GM23338 (cell line): ENCODE measurements at regions not wholly inside any gene's neighbourhood (a gene's known extent, or its start where the extent isn't known, plus 50 kb on each side); places are given as distances from the start of the nearest gene placed in this dataset.

Experiments used
- ATAC-seq: fragments of 200-7000 bp; cut with Tn5 transposase; 3 replicates; pipeline ENCODE4 v1.9.1; 2020
- DNase-seq: peaks from one replicate; pipeline ENCODE4 v3.0.0-alpha.2; 2015; ENCODE audit warnings: low spot score
- H2AFZ ChIP-seq: fragments of 200-600 bp; sonication (generic); 2 replicates; pipeline ENCODE4 v1.8.0; 2016; ENCODE audit warnings: antibody characterized with exemption, mild to moderate bottlenecking, moderate library complexity
- H3F3A ChIP-seq: fragments of 200-600 bp; sonication (generic); replicated peaks from 2 replicates; pipeline ENCODE4 v1.8.0; 2017; ENCODE audit warnings: antibody characterized with exemption, mixed run types, low read depth
- H3K27ac ChIP-seq: fragments of 200-600 bp; sonication (generic); 2 replicates; pipeline ENCODE4 v1.6.1; 2016; ENCODE audit warnings: low read depth
- H3K27me3 ChIP-seq: fragments of 200-600 bp; sonication (generic); 2 replicates; pipeline ENCODE4 v1.8.0; 2016; ENCODE audit warnings: mild to moderate bottlenecking, mixed run types, moderate library complexity; ENCODE audit not compliant: insufficient read depth
- H3K36me3 ChIP-seq: fragments of 200-600 bp; sonication (generic); 2 replicates; pipeline ENCODE4 v1.8.0; 2016; ENCODE audit warnings: mild to moderate bottlenecking; ENCODE audit not compliant: insufficient read depth
- H3K4me1 ChIP-seq: fragments of 200-600 bp; sonication (generic); 2 replicates; pipeline ENCODE4 v1.8.0; 2016; ENCODE audit warnings: mild to moderate bottlenecking, moderate library complexity; ENCODE audit not compliant: insufficient read depth
- H3K4me2 ChIP-seq: fragments of 200-600 bp; sonication (generic); 2 replicates; pipeline ENCODE4 v1.7.1; 2017; ENCODE audit warnings: mixed run types
- H3K4me3 ChIP-seq: fragments of 200-600 bp; sonication (generic); 2 replicates; pipeline ENCODE4 v1.6.1; 2016; ENCODE audit warnings: mixed run types
- H3K79me2 ChIP-seq: fragments of 200-600 bp; sonication (generic); replicated peaks from 2 replicates; pipeline ENCODE4 v1.8.0; 2017; ENCODE audit warnings: mild to moderate bottlenecking; ENCODE audit not compliant: insufficient read depth
- H3K9me2 ChIP-seq: fragments of 200-600 bp; sonication (generic); 2 replicates; pipeline ENCODE4 v1.8.0; 2017; ENCODE audit not compliant: insufficient read depth
- H4K20me1 ChIP-seq: fragments of 200-600 bp; sonication (generic); replicated peaks from 2 replicates; pipeline ENCODE4 v1.8.0; 2017; ENCODE audit warnings: mild to moderate bottlenecking; ENCODE audit not compliant: insufficient read depth
- H3K27ac Mint-ChIP-seq: 2 replicates; pipeline ENCODE4 v1.8.0; 2020; ENCODE audit warnings: inconsistent platforms, mild to moderate bottlenecking, moderate library complexity, mixed read lengths
- H3K27me3 Mint-ChIP-seq: 3 replicates; pipeline ENCODE4 v1.8.0; 2022; ENCODE audit warnings: low read depth, mild to moderate bottlenecking, moderate library complexity, mixed read lengths, inconsistent platforms; ENCODE audit not compliant: insufficient read depth, poor library complexity
- H3K36me3 Mint-ChIP-seq: 3 replicates; pipeline ENCODE4 v1.8.0; 2021; ENCODE audit warnings: low read depth, mild to moderate bottlenecking, inconsistent platforms, moderate library complexity, mixed read lengths
- H3K4me1 Mint-ChIP-seq: 3 replicates; pipeline ENCODE4 v1.8.0; 2020; ENCODE audit warnings: mild to moderate bottlenecking, inconsistent platforms, mixed read lengths
- H3K4me3 Mint-ChIP-seq: 3 replicates; pipeline ENCODE4 v1.8.0; 2021; ENCODE audit warnings: moderate library complexity, mild to moderate bottlenecking, inconsistent platforms, mixed read lengths
- H3K9me3 Mint-ChIP-seq: 3 replicates; pipeline ENCODE4 v1.8.0; 2020; ENCODE audit warnings: moderate library complexity, mild to moderate bottlenecking, inconsistent platforms, mixed read lengths
- CREB1 ChIP-seq: fragments of 250-450 bp; sonication (Bioruptor Pico); IDR thresholded peaks from 2 replicates; pipeline ENCODE4 v1.5.0; 2020; ENCODE audit warnings: low read depth, mild to moderate bottlenecking, moderate library complexity
- EZH2 ChIP-seq: fragments of 200-600 bp; sonication (generic); IDR thresholded peaks from one replicate; pipeline ENCODE4 v1.8.0; 2017; ENCODE audit warnings: antibody characterized with exemption, mild to moderate bottlenecking, low read depth; ENCODE audit not compliant: unreplicated experiment
- EZH2phosphoT487 ChIP-seq: fragments of 200-600 bp; sonication (generic); IDR thresholded peaks from one replicate; pipeline ENCODE4 v1.8.1; 2018; ENCODE audit warnings: antibody characterized with exemption; ENCODE audit not compliant: unreplicated experiment
- JUNB ChIP-seq: IDR thresholded peaks from one replicate; pipeline ENCODE4 v1.6.1; 2016; ENCODE audit warnings: antibody characterized with exemption; ENCODE audit not compliant: unreplicated experiment
- NANOG ChIP-seq: IDR thresholded peaks from 2 replicates; pipeline ENCODE4 v1.6.1; 2016; ENCODE audit warnings: antibody characterized with exemption, borderline replicate concordance
- POLR2AphosphoS5 ChIP-seq: IDR thresholded peaks from 2 replicates; pipeline ENCODE4 v1.6.1; 2016; ENCODE audit warnings: antibody characterized with exemption, low read depth
- STAT1 ChIP-seq: IDR thresholded peaks from one replicate; pipeline ENCODE4 v1.6.1; 2016; ENCODE audit warnings: antibody characterized with exemption; ENCODE audit not compliant: unreplicated experiment
- ZNF114 ChIP-seq: fragments of 250-450 bp; sonication (Bioruptor Pico); IDR thresholded peaks from 2 replicates; pipeline ENCODE4 v1.5.0; 2020; ENCODE audit warnings: mild to moderate bottlenecking, moderate library complexity
- ZNF331 ChIP-seq: fragments of 250-450 bp; sonication (Bioruptor Pico); IDR thresholded peaks from 2 replicates; pipeline ENCODE4 v1.5.0; 2020; ENCODE audit warnings: low read depth, mild to moderate bottlenecking, moderate library complexity
- TF ChIP-seq, protein P1 (sequence below): fragments of 250-450 bp; sonication (Bioruptor Pico); IDR thresholded peaks from 2 replicates; pipeline ENCODE4 v1.5.0; 2020; ENCODE audit warnings: mild to moderate bottlenecking, moderate library complexity
- TF ChIP-seq, protein P2 (sequence below): IDR thresholded peaks from one replicate; pipeline ENCODE4 v1.6.1; 2018; ENCODE audit warnings: antibody characterized with exemption; ENCODE audit not compliant: unreplicated experiment
- TF ChIP-seq, protein P3 (sequence below): IDR thresholded peaks from 2 replicates; pipeline ENCODE4 v1.6.1; 2016; ENCODE audit warnings: antibody characterized with exemption
- TF ChIP-seq, protein P4 (sequence below), 2 experiments: fragments of 200-600 bp in 1 of 2; sonication (generic) in 1 of 2; conservative IDR thresholded peaks; 2 replicates each; pipeline versions ENCODE4 v1.5.1 to v1.6.1; 2016 to 2017; ENCODE audit warnings: antibody characterized with exemption in 2 of 2, low read depth in 2 of 2, mild to moderate bottlenecking in 2 of 2, moderate library complexity in 1 of 2

DNA sequence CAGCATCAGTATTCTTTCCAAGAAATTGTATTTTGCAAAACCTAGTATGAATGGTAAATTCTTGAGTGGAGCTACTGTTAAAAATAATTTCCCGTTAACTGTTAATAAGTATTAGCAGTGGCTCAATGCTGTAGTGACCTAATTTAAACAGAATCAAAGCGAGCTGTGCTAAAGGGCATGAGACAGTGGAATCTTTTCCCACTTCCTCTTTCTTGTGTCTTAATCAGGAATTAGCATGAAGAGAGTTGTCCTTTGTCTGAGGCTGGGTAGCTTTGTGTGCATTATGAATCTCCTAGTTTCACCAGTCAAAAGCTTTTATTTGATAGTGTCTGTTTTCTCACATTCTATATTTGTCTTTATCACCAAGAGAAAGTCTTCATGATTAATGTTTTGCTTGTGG is 298.8 kb upstream of the GCFC2 start:
- Histone ChIP-seq H3K79me2 (no peaks in the 10 kb centered on the region), H3K4me3 (no peak overlapping the region), H3K4me2 (no peak overlapping the region), H4K20me1 (no peaks in the 10 kb centered on the region), H3K9me2 (no peaks in the 10 kb centered on the region), H3K4me1 (peaks cover 13% of the 10 kb centered on the region), H2AFZ (no peak overlapping the region), H3F3A (no peaks in the 10 kb centered on the region), H3K36me3 (no peaks in the 10 kb centered on the region), H3K27me3 (no peaks in the 10 kb centered on the region), H3K27ac (no peak overlapping the region)
- no peak overlapping the region for H3K4me3 Mint-ChIP-seq
- ATAC-seq (no peak), DNase-seq (peak; percentile 2)
- H3K27ac Mint-ChIP-seq: no peak overlapping the region
- no peaks in the 10 kb centered on the region for H3K27me3 Mint-ChIP-seq
- peaks cover 18% of the 10 kb centered on the region for H3K4me1 Mint-ChIP-seq
- no peaks in the 10 kb centered on the region for H3K9me3 Mint-ChIP-seq
- TF ChIP-seq, protein P1, sequence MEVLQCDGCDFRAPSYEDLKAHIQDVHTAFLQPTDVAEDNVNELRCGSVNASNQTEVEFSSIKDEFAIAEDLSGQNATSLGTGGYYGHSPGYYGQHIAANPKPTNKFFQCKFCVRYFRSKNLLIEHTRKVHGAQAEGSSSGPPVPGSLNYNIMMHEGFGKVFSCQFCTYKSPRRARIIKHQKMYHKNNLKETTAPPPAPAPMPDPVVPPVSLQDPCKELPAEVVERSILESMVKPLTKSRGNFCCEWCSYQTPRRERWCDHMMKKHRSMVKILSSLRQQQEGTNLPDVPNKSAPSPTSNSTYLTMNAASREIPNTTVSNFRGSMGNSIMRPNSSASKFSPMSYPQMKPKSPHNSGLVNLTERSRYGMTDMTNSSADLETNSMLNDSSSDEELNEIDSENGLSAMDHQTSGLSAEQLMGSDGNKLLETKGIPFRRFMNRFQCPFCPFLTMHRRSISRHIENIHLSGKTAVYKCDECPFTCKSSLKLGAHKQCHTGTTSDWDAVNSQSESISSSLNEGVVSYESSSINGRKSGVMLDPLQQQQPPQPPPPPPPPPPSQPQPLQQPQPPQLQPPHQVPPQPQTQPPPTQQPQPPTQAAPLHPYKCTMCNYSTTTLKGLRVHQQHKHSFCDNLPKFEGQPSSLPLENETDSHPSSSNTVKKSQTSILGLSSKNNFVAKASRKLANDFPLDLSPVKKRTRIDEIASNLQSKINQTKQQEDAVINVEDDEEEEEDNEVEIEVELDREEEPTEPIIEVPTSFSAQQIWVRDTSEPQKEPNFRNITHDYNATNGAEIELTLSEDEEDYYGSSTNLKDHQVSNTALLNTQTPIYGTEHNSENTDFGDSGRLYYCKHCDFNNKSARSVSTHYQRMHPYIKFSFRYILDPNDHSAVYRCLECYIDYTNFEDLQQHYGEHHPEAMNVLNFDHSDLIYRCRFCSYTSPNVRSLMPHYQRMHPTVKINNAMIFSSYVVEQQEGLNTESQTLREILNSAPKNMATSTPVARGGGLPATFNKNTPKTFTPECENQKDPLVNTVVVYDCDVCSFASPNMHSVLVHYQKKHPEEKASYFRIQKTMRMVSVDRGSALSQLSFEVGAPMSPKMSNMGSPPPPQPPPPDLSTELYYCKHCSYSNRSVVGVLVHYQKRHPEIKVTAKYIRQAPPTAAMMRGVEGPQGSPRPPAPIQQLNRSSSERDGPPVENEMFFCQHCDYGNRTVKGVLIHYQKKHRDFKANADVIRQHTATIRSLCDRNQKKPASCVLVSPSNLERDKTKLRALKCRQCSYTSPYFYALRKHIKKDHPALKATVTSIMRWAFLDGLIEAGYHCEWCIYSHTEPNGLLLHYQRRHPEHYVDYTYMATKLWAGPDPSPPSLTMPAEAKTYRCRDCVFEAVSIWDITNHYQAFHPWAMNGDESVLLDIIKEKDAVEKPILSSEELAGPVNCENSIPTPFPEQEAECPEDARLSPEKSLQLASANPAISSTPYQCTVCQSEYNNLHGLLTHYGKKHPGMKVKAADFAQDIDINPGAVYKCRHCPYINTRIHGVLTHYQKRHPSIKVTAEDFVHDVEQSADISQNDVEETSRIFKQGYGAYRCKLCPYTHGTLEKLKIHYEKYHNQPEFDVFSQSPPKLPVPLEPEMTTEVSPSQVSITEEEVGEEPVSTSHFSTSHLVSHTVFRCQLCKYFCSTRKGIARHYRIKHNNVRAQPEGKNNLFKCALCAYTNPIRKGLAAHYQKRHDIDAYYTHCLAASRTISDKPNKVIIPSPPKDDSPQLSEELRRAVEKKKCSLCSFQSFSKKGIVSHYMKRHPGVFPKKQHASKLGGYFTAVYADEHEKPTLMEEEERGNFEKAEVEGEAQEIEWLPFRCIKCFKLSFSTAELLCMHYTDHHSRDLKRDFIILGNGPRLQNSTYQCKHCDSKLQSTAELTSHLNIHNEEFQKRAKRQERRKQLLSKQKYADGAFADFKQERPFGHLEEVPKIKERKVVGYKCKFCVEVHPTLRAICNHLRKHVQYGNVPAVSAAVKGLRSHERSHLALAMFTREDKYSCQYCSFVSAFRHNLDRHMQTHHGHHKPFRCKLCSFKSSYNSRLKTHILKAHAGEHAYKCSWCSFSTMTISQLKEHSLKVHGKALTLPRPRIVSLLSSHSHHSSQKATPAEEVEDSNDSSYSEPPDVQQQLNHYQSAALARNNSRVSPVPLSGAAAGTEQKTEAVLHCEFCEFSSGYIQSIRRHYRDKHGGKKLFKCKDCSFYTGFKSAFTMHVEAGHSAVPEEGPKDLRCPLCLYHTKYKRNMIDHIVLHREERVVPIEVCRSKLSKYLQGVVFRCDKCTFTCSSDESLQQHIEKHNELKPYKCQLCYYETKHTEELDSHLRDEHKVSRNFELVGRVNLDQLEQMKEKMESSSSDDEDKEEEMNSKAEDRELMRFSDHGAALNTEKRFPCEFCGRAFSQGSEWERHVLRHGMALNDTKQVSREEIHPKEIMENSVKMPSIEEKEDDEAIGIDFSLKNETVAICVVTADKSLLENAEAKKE (CRISPR knock-in tag): no peak
- TF ChIP-seq, protein P2, sequence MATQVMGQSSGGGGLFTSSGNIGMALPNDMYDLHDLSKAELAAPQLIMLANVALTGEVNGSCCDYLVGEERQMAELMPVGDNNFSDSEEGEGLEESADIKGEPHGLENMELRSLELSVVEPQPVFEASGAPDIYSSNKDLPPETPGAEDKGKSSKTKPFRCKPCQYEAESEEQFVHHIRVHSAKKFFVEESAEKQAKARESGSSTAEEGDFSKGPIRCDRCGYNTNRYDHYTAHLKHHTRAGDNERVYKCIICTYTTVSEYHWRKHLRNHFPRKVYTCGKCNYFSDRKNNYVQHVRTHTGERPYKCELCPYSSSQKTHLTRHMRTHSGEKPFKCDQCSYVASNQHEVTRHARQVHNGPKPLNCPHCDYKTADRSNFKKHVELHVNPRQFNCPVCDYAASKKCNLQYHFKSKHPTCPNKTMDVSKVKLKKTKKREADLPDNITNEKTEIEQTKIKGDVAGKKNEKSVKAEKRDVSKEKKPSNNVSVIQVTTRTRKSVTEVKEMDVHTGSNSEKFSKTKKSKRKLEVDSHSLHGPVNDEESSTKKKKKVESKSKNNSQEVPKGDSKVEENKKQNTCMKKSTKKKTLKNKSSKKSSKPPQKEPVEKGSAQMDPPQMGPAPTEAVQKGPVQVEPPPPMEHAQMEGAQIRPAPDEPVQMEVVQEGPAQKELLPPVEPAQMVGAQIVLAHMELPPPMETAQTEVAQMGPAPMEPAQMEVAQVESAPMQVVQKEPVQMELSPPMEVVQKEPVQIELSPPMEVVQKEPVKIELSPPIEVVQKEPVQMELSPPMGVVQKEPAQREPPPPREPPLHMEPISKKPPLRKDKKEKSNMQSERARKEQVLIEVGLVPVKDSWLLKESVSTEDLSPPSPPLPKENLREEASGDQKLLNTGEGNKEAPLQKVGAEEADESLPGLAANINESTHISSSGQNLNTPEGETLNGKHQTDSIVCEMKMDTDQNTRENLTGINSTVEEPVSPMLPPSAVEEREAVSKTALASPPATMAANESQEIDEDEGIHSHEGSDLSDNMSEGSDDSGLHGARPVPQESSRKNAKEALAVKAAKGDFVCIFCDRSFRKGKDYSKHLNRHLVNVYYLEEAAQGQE: no peak
- no peak for TF ChIP-seq JUNB
- TF ChIP-seq, protein P3, sequence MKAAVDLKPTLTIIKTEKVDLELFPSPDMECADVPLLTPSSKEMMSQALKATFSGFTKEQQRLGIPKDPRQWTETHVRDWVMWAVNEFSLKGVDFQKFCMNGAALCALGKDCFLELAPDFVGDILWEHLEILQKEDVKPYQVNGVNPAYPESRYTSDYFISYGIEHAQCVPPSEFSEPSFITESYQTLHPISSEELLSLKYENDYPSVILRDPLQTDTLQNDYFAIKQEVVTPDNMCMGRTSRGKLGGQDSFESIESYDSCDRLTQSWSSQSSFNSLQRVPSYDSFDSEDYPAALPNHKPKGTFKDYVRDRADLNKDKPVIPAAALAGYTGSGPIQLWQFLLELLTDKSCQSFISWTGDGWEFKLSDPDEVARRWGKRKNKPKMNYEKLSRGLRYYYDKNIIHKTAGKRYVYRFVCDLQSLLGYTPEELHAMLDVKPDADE: no peak
- TF ChIP-seq STAT1: no peak
- TF ChIP-seq CREB1: no peak
- TF ChIP-seq NANOG: no peak
- TF ChIP-seq, protein P4, sequence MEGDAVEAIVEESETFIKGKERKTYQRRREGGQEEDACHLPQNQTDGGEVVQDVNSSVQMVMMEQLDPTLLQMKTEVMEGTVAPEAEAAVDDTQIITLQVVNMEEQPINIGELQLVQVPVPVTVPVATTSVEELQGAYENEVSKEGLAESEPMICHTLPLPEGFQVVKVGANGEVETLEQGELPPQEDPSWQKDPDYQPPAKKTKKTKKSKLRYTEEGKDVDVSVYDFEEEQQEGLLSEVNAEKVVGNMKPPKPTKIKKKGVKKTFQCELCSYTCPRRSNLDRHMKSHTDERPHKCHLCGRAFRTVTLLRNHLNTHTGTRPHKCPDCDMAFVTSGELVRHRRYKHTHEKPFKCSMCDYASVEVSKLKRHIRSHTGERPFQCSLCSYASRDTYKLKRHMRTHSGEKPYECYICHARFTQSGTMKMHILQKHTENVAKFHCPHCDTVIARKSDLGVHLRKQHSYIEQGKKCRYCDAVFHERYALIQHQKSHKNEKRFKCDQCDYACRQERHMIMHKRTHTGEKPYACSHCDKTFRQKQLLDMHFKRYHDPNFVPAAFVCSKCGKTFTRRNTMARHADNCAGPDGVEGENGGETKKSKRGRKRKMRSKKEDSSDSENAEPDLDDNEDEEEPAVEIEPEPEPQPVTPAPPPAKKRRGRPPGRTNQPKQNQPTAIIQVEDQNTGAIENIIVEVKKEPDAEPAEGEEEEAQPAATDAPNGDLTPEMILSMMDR (conservative IDR thresholded peaks at IDR 0.05; ENCODE audit: low read depth in 2 of 2): no peak
- no peak for TF ChIP-seq EZH2
- no peak for TF ChIP-seq ZNF114 (CRISPR knock-in tag)
- TF ChIP-seq EZH2phosphoT487: no peak
- no peak for TF ChIP-seq POLR2AphosphoS5
- TF ChIP-seq ZNF331 (CRISPR knock-in tag): no peak
- no peaks in the 10 kb centered on the region for H3K36me3 Mint-ChIP-seq
